MCF 10A (cell line): ENCODE measurements at regions not wholly inside any gene's neighbourhood (a gene's known extent, or its start where the extent isn't known, plus 50 kb on each side); places are given as distances from the start of the nearest gene placed in this dataset.

Source experiments
- BruUV-seq: library from RNA; stranded (reverse); fragments of 400-500 nt; replicated peaks from 2 replicates; lab custom pipeline; 2021; lab: Mats Ljungman, UMichigan
- CTCF ChIA-PET: fragments of 300-600 bp; sonication (Branson Sonifier 250); formaldehyde crosslinking; extraction: SDS; loops from one replicate; lab custom pipeline; 2021; ENCODE audit warnings: antibody characterized with exemption, inconsistent platforms; lab: Yijun Ruan, JAX
- POLR2A ChIA-PET: fragments of 300-600, 350-650 bp; sonication (Branson Sonifier 250); formaldehyde crosslinking; extraction: SDS; loops from one replicate; lab custom pipeline; 2020; ENCODE audit warnings: antibody characterized with exemption, inconsistent platforms; lab: Yijun Ruan, JAX
- DNase-seq: peaks from one replicate; pipeline ENCODE4 v3.0.0-alpha.2; 2018; ENCODE audit not compliant: unreplicated experiment
- H3K27ac Mint-ChIP-seq: one replicate; pipeline ENCODE4 v1.8.0; 2022; ENCODE audit warnings: mild to moderate bottlenecking, low read depth, mixed read lengths; ENCODE audit not compliant: unreplicated experiment
- H3K27me3 Mint-ChIP-seq: one replicate; pipeline ENCODE4 v1.8.0; 2022; ENCODE audit warnings: mixed read lengths; ENCODE audit not compliant: insufficient read depth, unreplicated experiment
- H3K36me3 Mint-ChIP-seq: one replicate; pipeline ENCODE4 v1.8.0; 2022; ENCODE audit warnings: mild to moderate bottlenecking, moderate library complexity, mixed read lengths; ENCODE audit not compliant: insufficient read depth, unreplicated experiment
- H3K4me1 Mint-ChIP-seq: one replicate; pipeline ENCODE4 v1.8.0; 2022; ENCODE audit warnings: mixed read lengths; ENCODE audit not compliant: insufficient read depth, unreplicated experiment
- H3K4me3 Mint-ChIP-seq: one replicate; pipeline ENCODE4 v1.8.0; 2022; ENCODE audit warnings: mild to moderate bottlenecking, moderate library complexity, mixed read lengths; ENCODE audit not compliant: unreplicated experiment
- H3K9me3 Mint-ChIP-seq: one replicate; pipeline ENCODE4 v1.8.0; 2022; ENCODE audit warnings: mixed read lengths; ENCODE audit not compliant: unreplicated experiment
- intact Hi-C: fragments of 100-400 bp; cut with micrococcal nuclease; formaldehyde crosslinking; loops from 2 replicates; pipeline ENCODE4 v1.14.1; 2022
- TF ChIP-seq, protein P1 (sequence below): fragments of 200-600 bp; IDR thresholded peaks from one replicate; pipeline ENCODE4 v1.8.0; 2022; ENCODE audit warnings: antibody characterized with exemption, mild to moderate bottlenecking; ENCODE audit not compliant: unreplicated experiment

DNA sequence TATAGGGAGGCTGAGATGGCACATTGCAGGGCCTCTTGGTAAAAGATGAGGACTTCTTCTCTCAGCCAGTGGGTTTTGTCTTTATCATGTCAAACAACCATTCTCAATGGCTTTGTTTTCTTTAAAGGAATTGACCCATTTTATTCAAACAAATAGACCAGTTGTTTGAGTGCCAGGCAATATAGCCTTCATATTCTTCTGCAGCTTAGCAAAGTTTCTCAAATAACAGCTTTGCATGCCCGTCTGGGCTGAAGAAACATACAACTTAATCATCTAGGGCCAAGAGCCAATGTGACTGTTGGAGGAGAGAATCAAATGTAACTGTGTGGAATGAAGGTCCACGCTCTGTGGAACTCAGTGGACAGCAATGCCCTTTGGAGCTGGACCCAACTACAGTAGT is 57.4 kb upstream of the ADRA1B start:
- Mint-ChIP-seq H3K9me3 (no peaks in the 10 kb centered on the region), H3K4me1 (no peaks in the 10 kb centered on the region), H3K27ac (no peak overlapping the region), H3K4me3 (no peak overlapping the region), H3K27me3 (no peaks in the 10 kb centered on the region), H3K36me3 (peaks cover 5% of the 10 kb centered on the region)
- POLR2A ChIA-PET: no interaction called here
- TF ChIP-seq, protein P1, sequence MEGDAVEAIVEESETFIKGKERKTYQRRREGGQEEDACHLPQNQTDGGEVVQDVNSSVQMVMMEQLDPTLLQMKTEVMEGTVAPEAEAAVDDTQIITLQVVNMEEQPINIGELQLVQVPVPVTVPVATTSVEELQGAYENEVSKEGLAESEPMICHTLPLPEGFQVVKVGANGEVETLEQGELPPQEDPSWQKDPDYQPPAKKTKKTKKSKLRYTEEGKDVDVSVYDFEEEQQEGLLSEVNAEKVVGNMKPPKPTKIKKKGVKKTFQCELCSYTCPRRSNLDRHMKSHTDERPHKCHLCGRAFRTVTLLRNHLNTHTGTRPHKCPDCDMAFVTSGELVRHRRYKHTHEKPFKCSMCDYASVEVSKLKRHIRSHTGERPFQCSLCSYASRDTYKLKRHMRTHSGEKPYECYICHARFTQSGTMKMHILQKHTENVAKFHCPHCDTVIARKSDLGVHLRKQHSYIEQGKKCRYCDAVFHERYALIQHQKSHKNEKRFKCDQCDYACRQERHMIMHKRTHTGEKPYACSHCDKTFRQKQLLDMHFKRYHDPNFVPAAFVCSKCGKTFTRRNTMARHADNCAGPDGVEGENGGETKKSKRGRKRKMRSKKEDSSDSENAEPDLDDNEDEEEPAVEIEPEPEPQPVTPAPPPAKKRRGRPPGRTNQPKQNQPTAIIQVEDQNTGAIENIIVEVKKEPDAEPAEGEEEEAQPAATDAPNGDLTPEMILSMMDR: no peak
- DNase-seq: no peak
- no TSS peak for BruUV-seq
- intact Hi-C loops: no loop called here
- CTCF ChIA-PET: interaction anchor here (0.8 to 1.1 kb wide), 3 partner anchors 17 to 94 kb away, joined by 3 to 4 read pairs (median 4); no protein-coding TSS in a partner anchor

DNA sequence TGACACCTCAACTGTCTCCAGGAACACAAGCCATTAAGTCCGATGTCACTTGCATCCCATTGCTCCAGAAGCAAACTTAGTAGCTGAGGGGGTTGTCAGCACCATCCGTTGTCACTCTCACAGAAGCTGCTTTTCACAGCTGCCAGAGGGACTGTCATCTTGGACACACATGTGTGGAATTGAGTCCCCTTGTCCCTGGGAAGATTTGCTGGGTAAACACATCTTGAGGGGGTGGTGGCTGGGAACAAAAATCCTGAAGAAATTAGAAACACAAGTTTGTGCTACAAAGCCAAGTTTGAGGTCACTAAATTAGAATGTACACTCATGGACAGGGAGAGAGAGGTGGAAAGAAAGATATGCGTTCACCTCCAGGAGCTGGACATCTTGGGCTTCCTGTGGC is 55.2 kb upstream of the ADRA1B start:
- CTCF ChIA-PET: no interaction called here
- Mint-ChIP-seq H3K9me3 (no peaks in the 10 kb centered on the region), H3K4me1 (peaks cover 7% of the 10 kb centered on the region), H3K4me3 (no peak overlapping the region), H3K27ac (no peak overlapping the region), H3K36me3 (peaks cover 5% of the 10 kb centered on the region), H3K27me3 (no peaks in the 10 kb centered on the region)
- DNase-seq: no peak
- no TSS peak for BruUV-seq
- POLR2A ChIA-PET: no interaction called here
- TF ChIP-seq, protein P1: no peak
- intact Hi-C loops: no loop called here

DNA sequence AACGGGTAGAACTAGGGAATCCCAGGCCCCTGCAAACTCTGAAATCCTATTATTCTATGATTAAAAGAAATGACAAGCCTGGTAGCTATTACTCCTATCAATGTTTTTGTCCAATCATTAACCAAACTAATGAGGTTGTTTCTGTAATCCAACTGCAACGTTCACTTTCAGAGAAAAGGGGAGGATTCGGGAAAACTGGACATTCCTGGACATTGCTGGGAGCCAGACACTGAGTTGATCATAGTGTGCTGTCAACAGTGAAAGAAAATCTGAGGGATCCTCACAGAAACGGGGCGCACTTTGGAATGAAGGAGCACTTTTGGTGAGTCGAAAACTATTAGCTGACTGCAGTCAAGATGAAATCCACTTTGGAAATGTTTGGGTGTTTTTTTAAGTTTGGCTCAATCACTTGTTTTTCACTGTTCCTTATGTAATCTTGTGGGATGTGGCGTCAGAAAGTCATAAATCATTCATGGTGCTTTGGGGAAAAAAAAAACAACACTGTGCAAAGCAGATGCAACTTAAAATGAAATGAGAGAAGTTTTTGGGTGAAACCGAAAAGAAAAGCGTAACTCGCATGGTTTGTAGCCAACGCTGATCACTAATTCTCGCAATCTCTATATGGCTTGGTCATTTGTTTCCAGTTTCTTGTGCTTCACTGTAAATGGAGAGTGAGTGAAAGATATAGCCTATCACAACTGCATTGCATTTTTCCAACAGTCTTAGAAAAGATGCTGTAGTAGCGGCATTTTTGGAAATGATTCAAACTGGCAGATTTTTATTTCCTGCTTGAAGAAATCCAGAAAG is 51.2 kb upstream of the ADRA1B start:
- peaks cover 7% of the 10 kb centered on the region for H3K4me1 Mint-ChIP-seq
- intact Hi-C loops: no loop called here
- H3K36me3 Mint-ChIP-seq: peaks cover 5% of the 10 kb centered on the region
- H3K4me3 Mint-ChIP-seq: no peak overlapping the region
- POLR2A ChIA-PET: interaction anchor here (0.6 kb wide), 2 partner anchors 17 to 326 kb away, joined by 3 read pairs; no protein-coding TSS in a partner anchor
- H3K9me3 Mint-ChIP-seq: no peaks in the 10 kb centered on the region
- no peak overlapping the region for H3K27ac Mint-ChIP-seq
- no TSS peak for BruUV-seq
- CTCF ChIA-PET: interaction anchor here (0.7 to 1.4 kb wide), 4 partner anchors 9 to 420 kb away, joined by 3 to 5 read pairs (median 4); no protein-coding TSS in a partner anchor
- TF ChIP-seq, protein P1: no peak
- H3K27me3 Mint-ChIP-seq: no peaks in the 10 kb centered on the region
- peak; percentile 70 for DNase-seq

DNA sequence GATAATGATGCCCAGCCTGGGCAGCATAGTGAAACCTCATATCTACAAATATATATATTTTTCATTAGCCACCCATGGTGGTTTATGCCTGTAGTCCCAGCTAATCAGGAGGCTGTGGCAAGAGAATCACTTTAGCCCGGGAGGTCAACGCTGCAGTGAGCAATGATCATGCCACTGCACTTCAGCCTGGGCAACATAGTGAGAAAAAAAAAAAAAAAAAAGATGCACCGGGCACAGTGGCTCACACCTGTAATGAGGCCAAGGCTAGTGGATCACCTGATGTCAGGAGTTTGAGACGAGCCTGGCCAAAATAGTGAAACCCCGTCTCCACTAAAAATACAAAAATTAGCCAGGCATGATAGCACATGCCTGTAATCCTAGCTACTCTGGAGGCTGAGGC is 50.2 kb upstream of the ADRA1B start:
- H3K36me3 Mint-ChIP-seq: peaks cover 5% of the 10 kb centered on the region
- peaks cover 7% of the 10 kb centered on the region for H3K4me1 Mint-ChIP-seq
- H3K27ac Mint-ChIP-seq: no peak overlapping the region
- TF ChIP-seq, protein P1: no peak
- BruUV-seq: no TSS peak
- ChIA-PET CTCF (interaction anchor here (0.6 to 0.7 kb wide), 3 partner anchors 12 to 463 kb away, joined by 4 to 5 read pairs (median 4); no protein-coding TSS in a partner anchor), POLR2A (interaction anchor here (0.6 to 1.0 kb wide), 2 partner anchors 9 to 16 kb away, joined by 3 to 4 read pairs; no protein-coding TSS in a partner anchor)
- no peaks in the 10 kb centered on the region for H3K9me3 Mint-ChIP-seq
- no peak overlapping the region for H3K4me3 Mint-ChIP-seq
- intact Hi-C loops: no loop called here
- H3K27me3 Mint-ChIP-seq: no peaks in the 10 kb centered on the region
- DNase-seq: no peak
